GM13977 (cell line): ENCODE measurements at regions not wholly inside any gene's neighbourhood (a gene's known extent, or its start where the extent isn't known, plus 50 kb on each side); places are given as distances from the start of the nearest gene placed in this dataset.

Experiments
- DNase-seq: peaks from one replicate; pipeline ENCODE4 v3.0.0; 2012; ENCODE audit warnings: low spot score
- in situ Hi-C: fragments of 300-500 bp; cut with MboI; formaldehyde crosslinking; loops from one replicate; pipeline ENCODE4 v1.12.0; 2022; ENCODE audit warnings: low sequenced_read_pairs, low pct_unique_long_range_greater_than_20kb, mixed read lengths, inconsistent platforms; ENCODE audit not compliant: unreplicated experiment
- TF ChIP-seq, protein P1 (sequence below): IDR thresholded peaks from 2 replicates; pipeline ENCODE4 v1.5.1; 2012; ENCODE audit warnings: mild to moderate bottlenecking, control low read depth; ENCODE audit not compliant: insufficient read depth; ENCODE audit errors: extremely low read depth, missing control alignments

DNA sequence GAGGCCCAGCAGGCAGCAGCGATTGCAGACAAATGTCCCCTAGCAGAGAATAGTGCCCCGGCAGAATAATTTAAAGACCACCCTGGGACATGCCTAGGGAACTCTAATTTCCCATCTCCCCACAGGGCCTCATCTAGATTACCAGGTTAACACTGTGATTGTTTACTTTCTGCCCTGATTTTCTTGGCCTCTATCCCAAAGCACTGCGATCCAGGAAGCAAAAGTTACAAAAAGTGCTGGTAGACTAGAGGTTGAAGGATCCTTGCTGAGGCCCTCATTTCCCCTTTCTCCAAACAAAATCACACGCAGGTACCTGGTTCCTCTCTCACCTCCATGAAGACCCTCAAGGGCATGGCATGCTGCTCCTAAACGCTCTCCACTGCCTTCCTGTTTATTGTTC lies 229.7 kb downstream of the C1orf94 start:
- in situ Hi-C loops: no loop called here
- no peak for DNase-seq
- TF ChIP-seq, protein P1, sequence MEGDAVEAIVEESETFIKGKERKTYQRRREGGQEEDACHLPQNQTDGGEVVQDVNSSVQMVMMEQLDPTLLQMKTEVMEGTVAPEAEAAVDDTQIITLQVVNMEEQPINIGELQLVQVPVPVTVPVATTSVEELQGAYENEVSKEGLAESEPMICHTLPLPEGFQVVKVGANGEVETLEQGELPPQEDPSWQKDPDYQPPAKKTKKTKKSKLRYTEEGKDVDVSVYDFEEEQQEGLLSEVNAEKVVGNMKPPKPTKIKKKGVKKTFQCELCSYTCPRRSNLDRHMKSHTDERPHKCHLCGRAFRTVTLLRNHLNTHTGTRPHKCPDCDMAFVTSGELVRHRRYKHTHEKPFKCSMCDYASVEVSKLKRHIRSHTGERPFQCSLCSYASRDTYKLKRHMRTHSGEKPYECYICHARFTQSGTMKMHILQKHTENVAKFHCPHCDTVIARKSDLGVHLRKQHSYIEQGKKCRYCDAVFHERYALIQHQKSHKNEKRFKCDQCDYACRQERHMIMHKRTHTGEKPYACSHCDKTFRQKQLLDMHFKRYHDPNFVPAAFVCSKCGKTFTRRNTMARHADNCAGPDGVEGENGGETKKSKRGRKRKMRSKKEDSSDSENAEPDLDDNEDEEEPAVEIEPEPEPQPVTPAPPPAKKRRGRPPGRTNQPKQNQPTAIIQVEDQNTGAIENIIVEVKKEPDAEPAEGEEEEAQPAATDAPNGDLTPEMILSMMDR: no peak

DNA sequence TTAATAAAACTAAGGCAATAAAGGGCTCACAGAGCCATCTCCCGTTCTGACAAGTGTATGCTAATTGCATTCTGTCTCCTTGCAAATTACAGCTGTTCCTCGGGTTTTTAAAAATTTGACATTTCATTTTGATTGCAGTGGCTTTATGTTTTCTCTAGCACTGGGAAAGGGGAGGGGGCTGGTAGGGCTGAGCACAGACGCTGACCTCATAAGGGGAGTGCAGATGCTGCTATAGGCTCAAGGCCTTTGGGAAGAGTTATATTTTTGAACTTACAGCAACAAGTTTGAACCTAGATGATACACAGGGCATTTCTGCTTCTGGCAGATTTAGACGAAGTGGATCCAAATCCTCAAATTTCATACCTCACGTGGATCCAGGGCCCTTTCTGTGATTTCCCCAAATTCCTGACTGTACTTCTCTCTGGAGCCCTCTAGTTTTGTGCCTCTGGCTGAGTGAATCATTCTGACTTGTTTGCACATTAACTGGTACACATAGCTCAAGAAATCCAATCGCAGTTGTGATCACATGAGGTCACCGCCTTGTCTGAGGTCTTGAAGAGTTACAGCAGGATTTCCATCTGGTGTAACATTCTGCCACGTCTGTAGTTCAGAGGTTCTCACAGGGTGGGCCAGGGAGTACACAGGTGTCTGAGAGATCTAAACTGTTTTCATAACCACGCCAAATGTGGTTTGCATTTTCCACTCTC lies 230.3 kb downstream of the C1orf94 start:
- in situ Hi-C loops: no loop called here
- TF ChIP-seq, protein P1: no peak
- no peak for DNase-seq

- in situ Hi-C loops: no loop called here
- no peak for DNase-seq
- TF ChIP-seq, protein P1: no peak
Measured at GRCh38 chr1:34408011-34408410, 231.3 kb downstream of the C1orf94 start.

DNA sequence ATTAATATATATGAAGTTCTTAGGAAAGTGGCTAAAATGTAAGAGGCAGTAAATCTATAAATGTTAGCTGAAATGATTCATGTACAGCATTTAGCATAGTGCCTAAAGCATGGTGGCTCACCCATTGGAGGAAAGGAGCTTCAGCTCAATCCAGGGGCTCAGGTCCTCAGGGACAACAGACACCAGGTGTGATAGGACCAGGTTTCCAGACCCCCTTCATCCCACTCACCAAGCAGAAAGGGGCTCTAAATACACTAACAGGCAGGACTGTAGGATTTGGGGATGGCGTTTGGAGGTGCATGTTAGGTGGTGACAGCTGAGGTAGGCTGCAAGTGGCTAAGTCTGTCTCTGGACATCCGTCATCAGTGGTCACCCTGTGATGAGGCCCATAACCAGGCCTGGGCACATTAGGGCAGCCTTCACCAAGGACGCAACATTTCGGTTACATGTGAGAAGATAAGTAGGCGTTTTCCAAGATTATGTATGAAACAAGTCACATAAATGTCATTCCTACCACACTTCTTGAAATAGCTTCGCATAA lies 233.1 kb downstream of the C1orf94 start:
- TF ChIP-seq, protein P1: no peak
- in situ Hi-C loops: no loop called here
- no peak for DNase-seq

GRCh38 chr1:34412598-34413370 lies 236.1 kb downstream of the C1orf94 start:
- TF ChIP-seq, protein P1: no peak
- no peak for DNase-seq
- in situ Hi-C loops: no loop called here

DNA sequence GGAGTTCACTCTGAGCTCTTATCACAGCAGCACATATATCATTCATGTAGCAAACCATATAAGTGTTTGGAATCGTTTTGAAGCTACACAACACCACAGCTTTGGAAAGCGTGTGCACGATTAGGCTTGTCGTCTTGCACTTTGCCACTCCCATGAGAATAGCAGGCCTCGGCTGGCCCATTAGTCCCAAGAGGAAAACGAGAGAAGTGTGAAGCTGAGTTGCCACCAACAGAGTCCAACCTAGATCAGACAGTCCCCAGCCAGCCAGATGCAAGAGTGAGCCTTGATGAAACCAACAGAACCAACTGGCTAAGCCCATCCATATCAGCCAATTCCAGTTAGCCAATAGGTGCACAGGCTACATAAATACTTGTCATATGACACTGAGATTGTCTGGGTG lies 238.4 kb downstream of the C1orf94 start:
- no peak for DNase-seq
- in situ Hi-C loops: no loop called here

More for the DNA sequence above, 238.4 kb downstream of the C1orf94 start:
- TF ChIP-seq, protein P1: no peak
